Fibroblast of upper back skin (primary cell): ENCODE measurements at regions not wholly inside any gene's neighbourhood (a gene's known extent, or its start where the extent isn't known, plus 50 kb on each side); places are given as distances from the start of the nearest gene placed in this dataset.
"Not testable (repeated sequence)": the region's sequence is repeated elsewhere in the genome, so short reads cannot be mapped to it uniquely, and the experiment has no call there.

Experiments used
- DNase-seq: peaks from one replicate; pipeline ENCODE4 v3.0.0-alpha.2; 2013

DNA sequence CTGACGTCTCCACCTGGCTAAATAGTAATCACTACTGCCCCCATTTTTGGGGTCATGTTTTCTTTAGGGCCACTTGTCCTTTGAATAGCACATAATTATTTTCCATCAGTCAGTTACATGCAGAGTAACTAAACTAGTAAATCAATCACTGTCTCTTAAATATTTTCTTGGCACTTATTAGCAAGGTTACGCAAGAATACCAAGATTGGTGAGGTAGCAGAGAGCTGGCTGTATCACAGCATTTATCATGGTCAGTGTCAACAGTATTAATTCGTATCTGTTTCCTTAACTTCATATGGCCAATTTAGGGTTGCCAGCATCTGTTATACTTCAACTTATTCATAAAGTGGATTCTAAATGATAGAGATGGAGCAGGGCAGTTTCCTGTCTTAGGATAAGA is 346.8 kb upstream of the FAM174A start:
- DNase-seq, result no peak

DNA sequence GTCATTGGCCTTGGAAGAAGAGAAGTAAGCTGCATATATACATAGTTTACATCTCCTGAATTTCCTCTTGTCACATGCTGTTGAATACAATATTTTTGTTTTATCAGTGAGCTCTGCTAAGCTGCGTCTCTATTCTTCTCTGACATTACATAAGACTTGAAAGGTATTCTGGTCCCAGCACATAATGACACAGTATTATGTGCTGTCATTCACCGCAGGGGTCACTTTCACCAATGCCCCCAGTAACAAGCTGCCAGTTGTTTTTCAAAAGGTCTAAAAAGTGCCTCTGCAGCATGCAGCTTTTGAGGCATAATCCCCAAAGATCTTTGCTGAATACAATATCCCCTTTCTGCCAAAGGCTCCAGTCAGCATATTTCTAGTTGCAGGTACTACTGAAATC is 349.0 kb upstream of the FAM174A start:
- no peak for DNase-seq

DNA sequence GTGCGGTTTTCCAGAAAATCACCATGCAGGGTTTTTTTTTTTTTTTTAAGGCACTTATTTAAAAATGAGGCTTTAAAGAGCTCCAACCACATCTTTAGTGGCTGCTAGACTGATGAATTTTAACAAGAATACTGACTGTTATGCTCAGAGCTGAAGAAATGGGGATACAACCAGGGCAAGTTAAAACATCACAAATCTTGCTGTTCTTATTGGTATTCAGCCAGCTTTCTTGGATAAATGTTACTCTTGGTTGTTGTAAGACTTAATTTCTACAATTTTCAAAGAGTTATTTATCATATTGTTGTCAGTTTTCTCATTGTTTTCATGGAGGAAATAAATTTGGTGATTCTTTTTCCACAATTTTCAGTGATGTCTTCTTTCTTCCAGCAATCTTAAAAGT is 352.8 kb upstream of the FAM174A start:
- no peak for DNase-seq

DNA sequence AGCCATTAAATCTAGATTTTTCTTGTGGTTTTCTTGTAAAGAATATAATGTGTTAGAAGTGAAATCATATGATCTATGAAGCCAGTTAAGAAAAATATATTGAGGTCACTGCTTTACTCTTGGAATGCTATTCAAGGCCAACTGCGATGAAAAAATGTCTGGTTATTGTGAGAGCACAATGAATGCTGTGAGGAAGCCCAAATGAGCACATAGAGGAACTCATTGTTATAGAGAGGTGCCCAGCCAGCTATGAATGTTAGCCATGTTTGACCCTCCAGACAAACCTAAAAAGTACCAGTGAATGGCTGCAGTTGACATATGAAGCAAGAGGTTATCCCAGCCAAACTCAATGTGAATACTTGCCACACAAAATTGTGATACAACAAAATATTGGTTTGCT is 359.8 kb upstream of the FAM174A start:
- no peak for DNase-seq

DNA sequence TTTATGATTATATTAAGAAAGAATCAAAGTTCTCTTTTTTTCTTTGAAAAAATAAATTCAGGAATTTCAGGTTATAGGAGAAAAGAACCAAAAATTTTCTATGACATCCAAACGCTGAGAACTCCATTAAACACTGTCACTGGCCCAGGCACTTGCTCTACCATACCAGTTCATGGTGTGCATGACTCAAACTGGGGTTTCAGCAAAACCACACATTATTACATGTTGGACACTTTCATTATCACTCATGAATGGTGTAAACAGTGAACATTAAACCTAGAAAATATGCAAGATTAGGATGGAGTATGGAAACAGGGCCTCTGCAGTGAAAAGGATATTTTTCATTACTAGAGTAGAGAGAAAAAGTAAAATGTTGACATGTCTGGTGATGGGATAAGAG is 369.9 kb upstream of the FAM174A start:
- DNase-seq, result no peak

DNA sequence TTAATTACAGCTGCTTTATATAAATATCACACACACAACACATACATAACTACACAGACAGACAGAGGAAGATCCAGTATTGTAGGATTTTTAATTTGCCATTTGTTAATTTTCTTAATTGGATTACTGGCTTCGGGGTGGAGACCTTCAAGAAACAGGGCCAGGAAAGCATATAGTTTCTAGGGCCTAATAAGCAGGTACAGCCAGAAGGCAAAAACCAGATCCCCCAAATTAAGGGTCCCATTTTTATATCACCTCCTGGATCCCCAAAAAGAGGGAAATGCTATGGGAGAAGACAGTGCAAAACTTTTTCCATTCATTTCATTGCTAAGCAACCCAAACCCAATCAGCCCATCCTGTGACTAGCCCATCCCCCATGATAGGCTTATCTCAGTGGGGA is 373.3 kb upstream of the FAM174A start:
- no peak for DNase-seq

DNA sequence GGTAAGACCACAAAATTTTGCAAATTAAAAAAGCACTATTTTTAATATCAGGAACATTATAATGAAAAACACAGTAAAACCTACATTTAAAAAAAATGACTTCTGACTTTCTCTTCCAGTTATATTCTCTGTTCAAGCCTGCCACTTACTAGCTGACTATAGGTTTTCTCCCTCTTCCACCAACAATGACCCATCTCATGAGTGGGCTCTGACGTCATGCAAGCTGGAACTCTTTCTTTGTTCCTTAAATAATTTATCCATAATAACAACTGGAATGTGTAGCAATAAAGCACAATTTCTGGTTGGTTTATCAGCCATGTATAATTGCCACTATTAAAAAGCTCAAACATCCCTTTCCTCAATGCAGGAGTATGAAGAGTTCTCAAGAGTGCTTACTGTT is 378.1 kb upstream of the FAM174A start:
- DNase-seq, result no peak

DNA sequence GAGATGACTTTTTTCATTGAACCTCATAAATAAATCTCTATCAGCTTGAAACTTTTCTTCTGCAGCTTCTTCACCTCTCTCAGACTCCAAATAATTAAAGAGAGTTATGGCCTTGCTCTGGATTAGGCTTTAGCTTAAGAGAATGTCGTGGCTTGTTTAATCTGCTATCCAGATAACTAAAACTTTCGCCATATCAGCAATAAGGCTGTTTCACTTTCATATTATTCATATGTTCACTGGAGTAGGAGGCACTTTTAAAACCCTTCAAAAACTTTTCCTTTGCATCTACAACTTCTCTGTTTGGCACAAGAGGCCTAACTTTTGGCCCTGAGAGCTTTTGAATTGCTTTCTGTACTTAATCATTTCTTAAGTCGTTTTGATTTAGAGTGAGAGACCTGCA is 386.9 kb upstream of the FAM174A start:
- no peak for DNase-seq

DNA sequence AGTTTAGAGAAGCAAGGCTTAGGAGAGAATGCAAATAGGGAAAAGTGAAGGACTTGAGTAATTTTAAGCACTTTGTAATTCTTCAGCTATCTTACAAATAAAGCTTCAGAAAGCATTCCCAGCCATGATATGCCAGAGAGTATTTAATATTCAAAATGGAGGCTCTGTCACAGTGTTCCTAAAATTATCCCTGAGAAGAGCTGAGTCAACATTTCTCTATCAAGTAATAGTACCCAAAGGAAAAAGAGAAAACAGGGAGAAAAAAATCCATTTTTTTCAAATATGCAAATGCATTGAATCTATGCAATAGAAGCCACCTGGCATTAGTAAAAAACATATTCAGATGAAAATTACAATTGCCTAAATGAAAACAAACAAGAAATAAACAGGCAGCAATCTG is 392.6 kb upstream of the FAM174A start:
- DNase-seq, result no peak

DNA sequence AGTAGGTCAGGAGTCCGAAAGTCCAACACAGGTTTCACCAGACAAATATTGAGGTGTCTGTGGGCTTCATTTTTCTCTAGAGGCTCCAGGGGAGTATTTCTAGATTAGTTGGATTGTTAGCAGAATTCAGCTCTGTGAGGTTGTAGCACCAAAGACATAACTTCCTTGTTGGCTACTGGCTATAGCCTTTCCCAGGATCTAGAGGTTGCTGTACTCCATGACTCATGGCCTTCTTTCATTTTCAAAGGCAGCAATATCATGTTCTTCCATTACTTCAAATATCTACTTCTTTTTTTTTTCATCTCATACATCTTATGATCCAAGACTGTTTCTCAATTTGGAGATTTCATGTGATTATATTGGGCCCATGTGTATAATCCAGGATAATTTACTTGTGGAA is 404.0 kb upstream of the FAM174A start:
- no peak for DNase-seq

DNA sequence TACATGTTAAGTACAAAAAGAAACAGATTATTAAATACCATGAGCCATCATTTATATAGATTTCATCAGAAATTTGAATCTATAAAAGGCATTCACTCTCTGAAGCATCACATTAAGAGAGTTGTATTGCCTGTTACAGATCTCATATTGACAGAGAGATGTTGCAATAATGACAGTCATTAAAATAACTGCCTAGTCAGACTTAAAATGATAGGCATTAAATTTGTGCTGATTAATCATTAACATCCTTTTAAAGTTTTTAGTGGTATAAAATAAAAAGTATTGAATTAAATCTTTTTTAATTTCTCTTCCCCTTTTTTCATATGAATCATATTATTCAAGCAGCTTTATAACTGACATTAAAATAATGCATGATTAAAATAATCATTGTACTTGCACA is 404.9 kb upstream of the FAM174A start:
- DNase-seq, result no peak

DNA sequence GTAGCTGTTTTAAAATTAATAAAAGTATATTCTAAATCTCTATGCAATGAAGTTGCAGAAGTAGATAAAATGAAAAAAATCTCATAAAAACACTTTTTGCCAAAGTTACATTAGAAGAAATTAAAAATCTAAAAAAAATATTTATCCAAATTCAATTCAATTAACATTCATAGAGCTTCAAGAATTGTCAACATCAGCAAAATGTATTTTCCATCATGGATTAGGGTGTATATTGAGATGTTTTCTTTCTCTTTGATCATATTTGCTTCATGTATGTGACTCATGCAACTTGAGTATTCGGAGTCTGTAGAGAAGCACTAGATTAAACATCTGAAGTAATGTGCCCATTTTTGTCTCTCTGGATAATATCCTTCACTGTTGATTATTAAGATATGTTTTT is 415.3 kb upstream of the FAM174A start:
- DNase-seq, result no peak

DNA sequence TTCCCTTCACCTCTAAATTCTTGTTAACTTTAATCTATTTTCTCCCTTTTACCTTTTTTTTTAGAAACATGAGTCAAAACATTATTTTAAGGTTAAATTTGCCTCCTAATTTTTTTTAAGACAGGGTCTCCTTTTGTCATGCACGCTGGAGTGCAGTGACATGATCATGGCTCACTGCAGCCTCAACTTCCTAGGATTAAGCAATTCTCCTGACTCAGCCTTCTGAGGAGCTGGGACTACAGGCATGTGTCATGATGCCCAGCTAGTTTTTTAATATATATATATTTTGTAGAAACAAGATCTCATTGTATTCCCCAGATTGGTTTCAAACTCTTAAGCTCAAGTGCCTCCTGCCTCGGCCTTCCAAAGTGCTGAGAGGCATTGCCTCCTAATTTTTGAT is 424.7 kb upstream of the FAM174A start:
- no peak for DNase-seq

DNA sequence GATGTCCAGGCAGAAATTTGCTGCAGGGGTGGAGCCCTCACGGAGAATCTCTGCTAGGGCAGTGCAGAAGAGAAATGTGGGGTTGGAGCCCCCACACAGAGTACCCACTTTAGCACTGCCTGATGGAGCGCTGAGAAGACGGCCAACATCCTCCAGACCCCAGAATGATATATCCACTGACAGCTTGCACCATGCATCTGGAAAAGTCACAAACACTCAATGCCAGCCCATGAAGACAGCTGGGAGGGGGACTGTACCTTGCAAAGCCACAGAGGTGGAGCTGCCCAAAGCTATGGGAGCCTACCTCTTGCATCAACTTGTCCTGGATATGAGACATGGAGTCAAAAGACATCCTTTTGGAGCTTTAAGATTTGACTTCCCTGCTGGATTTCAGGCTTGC is 426.3 kb upstream of the FAM174A start:
- no peak for DNase-seq

DNA sequence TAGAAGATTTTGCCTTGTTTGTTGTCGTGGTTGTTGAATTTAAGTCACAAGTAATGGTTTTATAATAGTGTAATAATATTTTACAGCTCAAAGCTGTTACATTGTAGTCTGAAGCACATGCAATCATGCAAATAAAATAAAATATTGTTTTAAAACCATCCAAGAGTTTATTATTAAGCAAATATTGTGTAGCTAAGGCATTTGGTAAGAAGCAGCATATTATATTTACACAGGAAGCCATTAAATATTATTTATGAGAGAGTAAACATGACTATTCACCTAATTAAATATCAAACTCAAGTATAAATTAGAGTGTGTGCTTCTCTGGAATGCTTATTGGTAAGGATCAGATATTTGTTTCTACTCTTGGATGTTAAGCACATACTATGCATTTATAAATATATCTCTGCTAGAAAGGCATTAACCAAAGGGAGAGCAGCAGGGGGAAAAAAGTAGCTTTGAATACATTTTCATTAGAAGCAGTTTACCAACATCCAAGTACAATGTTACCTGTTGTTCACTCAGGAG is 431.5 kb upstream of the FAM174A start:
- DNase-seq, result not testable (repeated sequence)

DNA sequence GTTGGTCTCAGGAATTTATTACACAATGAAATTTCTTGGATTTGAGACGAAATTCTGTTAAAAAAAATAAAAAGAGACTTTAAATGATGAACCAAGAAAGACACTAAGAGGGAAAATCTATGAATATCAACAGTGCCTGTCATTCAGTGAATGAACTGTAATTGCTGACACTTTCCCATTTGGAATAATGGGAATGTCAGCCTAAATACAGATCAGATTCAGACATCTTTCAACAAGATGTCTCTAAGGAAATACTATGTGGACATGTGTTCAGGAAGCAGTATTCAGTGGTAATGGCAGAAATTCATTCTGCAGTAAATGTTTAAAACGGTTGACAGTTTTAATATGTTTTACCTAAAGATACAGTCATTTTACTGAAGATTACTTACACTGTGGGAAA is 433.7 kb upstream of the FAM174A start:
- not testable (repeated sequence) for DNase-seq

DNA sequence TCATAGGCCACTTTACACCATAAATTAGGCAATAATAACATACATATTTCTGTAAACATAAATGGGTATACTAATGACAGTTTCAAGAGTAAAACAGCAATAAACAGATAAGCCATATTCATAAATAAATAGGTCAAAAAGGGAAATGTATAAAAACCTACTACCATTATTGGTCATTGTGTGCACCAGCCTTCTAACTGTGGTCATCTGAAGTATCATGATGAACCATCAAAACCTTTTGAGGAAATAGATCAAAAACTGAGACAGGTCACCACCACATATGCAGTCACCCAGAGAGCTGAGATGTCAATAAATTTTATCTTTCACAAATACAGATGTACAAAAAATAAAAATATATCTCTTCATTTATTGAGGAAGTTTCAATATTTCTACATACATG is 438.8 kb upstream of the FAM174A start:
- not testable (repeated sequence) for DNase-seq

DNA sequence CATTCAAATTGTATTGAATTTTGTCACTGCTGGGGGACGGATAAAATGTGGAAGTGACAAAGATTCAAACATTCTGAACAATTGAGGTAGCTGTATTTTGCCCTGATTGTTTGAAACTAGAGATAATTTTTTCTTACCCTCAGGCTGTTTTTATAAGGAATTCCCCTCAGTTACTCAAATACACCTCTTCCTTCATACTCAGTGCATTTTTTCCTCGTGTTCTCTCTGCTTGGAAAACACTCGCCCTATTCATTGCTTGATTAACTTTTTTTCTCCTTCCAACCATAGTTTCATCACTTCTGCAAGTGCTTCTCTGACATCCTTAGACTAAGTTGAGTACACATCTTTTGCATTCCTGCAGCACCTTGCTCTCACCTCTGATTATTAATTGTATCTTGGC is 454.5 kb upstream of the FAM174A start:
- not testable (repeated sequence) for DNase-seq

DNA sequence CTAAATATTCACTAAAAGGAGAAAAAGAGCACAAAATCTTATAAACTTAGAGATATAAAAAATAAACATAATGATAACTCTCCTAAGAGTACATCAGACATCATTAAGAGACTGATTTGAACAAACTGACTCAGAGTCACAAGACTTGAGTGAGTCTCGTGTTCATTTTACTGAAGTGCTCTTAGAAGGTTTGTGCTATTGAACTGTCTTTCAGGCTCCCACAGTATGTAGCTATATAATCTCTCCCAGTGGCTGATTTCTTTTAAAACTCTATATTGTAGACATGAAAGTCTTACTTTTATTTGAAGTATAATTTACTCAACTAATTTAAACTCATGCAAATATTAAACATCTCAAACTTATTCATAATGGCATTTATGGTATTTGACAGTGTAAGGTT is 456.0 kb upstream of the FAM174A start:
- not testable (repeated sequence) for DNase-seq

DNA sequence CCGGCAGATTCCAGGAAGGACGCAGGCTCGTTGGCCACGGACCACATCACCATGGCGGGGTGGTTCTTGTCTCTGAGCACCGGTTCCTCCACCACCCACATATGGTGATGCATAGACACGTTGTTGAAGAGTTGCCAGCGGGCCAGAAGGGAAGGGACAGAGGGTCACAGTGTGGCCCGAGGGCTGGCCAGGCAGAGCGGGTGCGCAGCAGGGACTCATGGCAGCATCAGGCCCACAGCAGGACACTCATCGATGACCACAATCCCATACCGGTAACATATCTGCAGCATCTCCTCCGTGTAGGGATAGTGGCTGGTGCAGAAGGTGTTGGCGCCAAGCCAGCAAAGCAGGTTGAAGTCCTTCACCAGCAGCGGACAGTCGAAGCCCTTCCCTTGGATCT is 469.2 kb upstream of the FAM174A start:
- not testable (repeated sequence) for DNase-seq

DNA sequence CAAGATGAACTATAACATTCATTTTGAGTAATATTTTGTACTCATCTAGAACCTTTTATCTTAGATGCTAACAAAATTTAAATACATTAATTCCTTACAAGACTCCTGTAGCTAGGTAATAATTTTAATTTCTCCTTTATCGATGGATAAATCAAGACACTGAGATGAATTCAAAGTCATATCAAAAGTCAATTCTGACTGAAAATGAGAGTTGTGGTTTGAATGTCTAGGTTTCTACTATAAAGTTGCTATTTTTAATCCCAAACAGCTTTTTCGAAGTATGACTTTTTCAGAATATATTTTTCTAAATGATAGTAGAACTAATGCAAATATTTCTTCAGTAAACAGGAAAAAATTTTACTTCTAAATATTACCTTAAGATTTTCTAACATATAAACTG is 491.7 kb upstream of the FAM174A start:
- DNase-seq, result no peak

DNA sequence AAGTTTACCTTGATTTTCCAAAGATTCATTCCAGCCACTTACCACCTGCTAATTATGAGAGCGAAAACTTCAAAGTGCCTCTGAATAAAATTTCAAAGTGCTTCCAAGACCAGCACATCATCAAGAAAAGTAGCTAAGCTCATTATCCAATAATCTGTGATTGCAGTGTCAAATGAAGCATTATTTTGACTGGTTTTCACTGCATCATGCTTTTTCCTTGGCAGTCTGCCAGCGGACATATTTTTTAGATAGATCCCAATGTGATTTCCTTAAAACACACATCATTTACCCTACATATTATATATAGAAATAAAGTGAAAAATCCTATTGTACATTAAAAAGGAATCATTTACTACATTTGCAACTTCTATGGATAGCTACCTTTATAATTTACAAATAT is 508.6 kb upstream of the FAM174A start:
- DNase-seq, result no peak

DNA sequence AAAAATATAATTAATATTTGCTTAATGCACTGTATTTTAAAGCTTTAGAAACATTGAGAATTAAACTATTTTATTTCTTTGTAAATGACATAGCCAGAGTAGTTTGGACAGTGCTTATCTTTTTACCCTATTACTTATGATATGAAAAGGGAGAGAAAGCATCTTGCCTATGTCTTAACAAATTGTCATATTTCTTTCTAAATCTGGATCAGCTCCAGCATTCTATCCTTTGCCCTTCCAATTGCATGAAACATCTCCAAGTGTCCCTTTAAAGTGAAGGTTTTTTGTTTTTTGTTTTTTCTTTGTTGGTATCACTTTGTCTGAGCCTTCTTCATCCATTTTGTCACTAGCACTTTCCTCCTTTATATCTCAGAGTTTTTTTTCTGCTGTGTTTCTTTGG is 511.6 kb upstream of the FAM174A start:
- DNase-seq, result no peak

DNA sequence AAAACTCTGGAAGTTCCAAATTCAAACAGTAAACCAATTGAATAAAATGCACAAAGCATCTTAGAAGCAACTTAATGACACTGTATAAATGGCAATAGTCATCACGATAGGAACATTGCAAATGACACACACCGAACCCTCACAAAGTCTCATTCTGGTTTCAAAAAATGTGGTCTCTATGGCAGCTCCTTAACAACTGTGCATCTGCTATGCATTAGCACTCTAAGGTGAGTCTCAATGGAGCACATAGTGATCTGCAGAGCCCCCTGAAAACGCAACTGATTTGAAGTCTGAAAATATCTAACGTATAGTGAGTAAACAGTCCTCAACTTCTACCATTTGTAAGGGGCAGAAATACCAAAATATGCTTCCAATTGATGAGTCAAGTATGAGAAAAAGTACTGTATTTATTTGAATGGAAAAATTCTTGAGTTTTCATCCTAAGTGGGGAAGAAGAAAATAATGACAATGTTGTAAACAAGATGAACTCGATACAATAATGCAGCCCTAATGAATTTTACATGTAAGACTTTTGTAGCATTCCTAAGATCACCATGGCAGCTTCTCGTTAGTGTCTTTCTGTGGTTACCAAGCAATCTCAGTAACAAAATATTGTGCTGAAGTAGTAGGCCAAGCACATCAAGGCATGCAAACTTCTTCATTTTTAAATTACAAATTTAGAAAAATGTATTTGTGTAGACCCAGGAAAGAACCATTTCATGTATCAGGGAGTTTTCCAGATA is 517.5 kb upstream of the FAM174A start:
- DNase-seq, result no peak

DNA sequence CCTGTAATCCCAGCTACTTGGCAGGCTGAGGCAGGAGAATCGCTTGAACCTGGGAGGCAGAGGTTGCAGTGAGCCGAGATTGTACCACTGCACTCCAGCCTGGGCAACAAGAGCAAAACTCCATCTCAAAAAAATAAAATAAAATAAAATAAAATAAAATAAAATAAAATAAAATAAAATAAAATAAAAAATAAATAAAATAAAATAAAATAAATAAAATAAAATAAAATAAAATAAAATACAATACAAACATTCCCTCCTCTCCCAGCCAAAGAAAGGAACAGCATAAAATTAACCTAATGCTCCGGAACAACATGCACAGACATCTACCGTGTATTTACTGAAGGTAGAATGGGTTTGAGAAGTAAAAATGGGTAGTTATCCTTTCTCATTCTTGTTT is 521.9 kb upstream of the FAM174A start:
- not testable (repeated sequence) for DNase-seq
